ENCODE measurements at regions not wholly inside any gene's neighbourhood (a gene's known extent, or its start where the extent isn't known, plus 50 kb on each side); places are given as distances from the start of the nearest gene placed in this dataset.

DNA sequence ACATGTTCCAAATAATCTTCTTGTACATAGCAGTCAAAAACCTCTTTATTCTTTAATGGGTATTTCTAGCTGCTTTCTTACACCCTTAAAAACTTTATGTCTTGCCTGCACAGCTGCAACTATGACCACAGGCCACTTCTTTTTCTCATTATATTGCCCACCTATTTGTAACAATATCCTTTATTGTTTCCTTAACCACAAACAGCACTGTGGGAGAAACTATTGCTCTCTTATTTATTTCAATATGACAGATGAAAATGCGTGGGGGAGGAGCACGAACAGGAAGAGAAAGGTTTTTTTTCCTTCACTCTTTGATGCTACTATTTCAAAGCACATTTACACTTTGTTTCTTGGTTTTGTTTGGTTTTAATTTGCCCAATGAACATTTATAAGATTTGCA, 253.5 kb downstream of the GJA1 start:
- H3K18ac ChIP-seq (ENCODE audit: insufficient read length, low read depth, low read length): no peak overlapping the region
- no peak overlapping the region for H2BK12ac ChIP-seq (ENCODE audit: insufficient read length, low read depth, low read length)
- H4K8ac ChIP-seq (replicated peaks; ENCODE audit: insufficient read length, low read depth, low read length): no peak overlapping the region
- no peak overlapping the region for H2BK15ac ChIP-seq (ENCODE audit: low read depth, low read length)
- no peaks in the 10 kb centered on the region for H3K4me1 ChIP-seq (ENCODE audit: insufficient read depth, low read length)
- Mint-ChIP-seq H3K9me3 (peaks cover 0 to under 1% of the 10 kb centered on the region in 2 experiments; a peak in 2 of 5 replicates), H3K36me3 (ENCODE audit: insufficient read depth in 1 of 3, low read depth in 3 of 3) (no peaks in the 10 kb centered on the region), H3K4me3 (no peak overlapping the region), H3K27ac (no peak overlapping the region), H3K4me1 (no peaks in the 10 kb centered on the region; a peak in 1 of 4 replicates), H3K27me3 (ENCODE audit: low read depth) (no peaks in the 10 kb centered on the region)
- no peak overlapping the region for H3K4ac ChIP-seq (ENCODE audit: low read depth, low read length)
- DNase-seq: no peak
- no peak overlapping the region for H3K14ac ChIP-seq (ENCODE audit: insufficient read depth, low read length)
- H3K9me3 ChIP-seq (ENCODE audit: control insufficient read depth, low read depth, low read length): no peaks in the 10 kb centered on the region
- H3K23me2 ChIP-seq (ENCODE audit: insufficient read length, low read depth, low read length, poor library complexity, severe bottlenecking): no peaks in the 10 kb centered on the region
- H4K5ac ChIP-seq (ENCODE audit: insufficient read length, low read depth, low read length): no peak overlapping the region
- no peak overlapping the region for H2AK5ac ChIP-seq (ENCODE audit: insufficient read length, low read length)
- H2BK5ac ChIP-seq (ENCODE audit: insufficient read length, low read length): no peak overlapping the region
- H2AFZ ChIP-seq (ENCODE audit: low read length): no peak overlapping the region
- no peak overlapping the region for H4K91ac ChIP-seq (ENCODE audit: insufficient read length, low read depth, low read length)
- H3K79me1 ChIP-seq (ENCODE audit: insufficient read depth, low read depth, low read length, poor library complexity, severe bottlenecking): no peaks in the 10 kb centered on the region
- no peak overlapping the region for H3T11ph ChIP-seq (ENCODE audit: low read length)
- no peak overlapping the region for H3K9ac ChIP-seq (ENCODE audit: extremely low read depth, insufficient read length, low read length)
- no CpG with 5 or more reads among the region's 2 CpGs for WGBS (ENCODE audit: extremely low coverage, insufficient read length, low lambda C conversion rate)
- H2BK120ac ChIP-seq (ENCODE audit: low read depth, low read length, poor library complexity, severe bottlenecking): no peak overlapping the region
- no peaks in the 10 kb centered on the region for H3K79me2 ChIP-seq (ENCODE audit: insufficient read depth, low read length)
- no peak overlapping the region for H3K4me2 ChIP-seq (ENCODE audit: insufficient read depth, insufficient read length, low read length)
- H3K27me3 ChIP-seq (ENCODE audit: insufficient read depth, low read length): no peaks in the 10 kb centered on the region
- H2BK20ac ChIP-seq (ENCODE audit: low read depth, low read length, poor library complexity, severe bottlenecking): no peak overlapping the region
- no peak for TF ChIP-seq CTCF (conservative IDR thresholded peaks at IDR 0.05)
- no peak overlapping the region for H3K56ac ChIP-seq (ENCODE audit: insufficient read length, low read depth, low read length)
- no peak overlapping the region for H3K23ac ChIP-seq (ENCODE audit: insufficient read length, low read depth, low read length)
- no peak overlapping the region for H3K27ac ChIP-seq (ENCODE audit: insufficient read length, low read depth, low read length)
- no peaks in the 10 kb centered on the region for H4K20me1 ChIP-seq (ENCODE audit: control insufficient read depth, insufficient read depth, insufficient read length)

Measured in H9 (cell line).